ENCODE measurements at regions not wholly inside any gene's neighbourhood (a gene's known extent, or its start where the extent isn't known, plus 50 kb on each side); places are given as distances from the start of the nearest gene placed in this dataset.

DNA sequence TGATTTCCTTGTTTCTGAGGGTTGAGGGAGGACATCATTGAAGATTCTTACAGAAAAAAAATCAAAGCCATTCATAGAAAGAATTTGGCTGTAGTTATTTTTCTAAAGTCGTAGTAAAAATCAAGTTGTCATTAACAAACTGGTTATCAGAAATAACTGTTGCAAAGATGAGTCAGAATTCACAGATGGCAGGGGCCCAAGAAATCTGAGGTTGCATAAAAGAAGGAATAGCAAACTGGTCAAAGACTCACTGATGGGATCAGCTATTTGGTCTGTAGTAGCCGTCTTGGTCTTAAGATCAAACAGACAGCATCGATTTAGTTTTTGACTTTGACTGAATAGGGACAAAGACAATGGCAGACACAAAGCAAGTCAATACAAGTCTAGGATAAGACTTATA, 334.3 kb downstream of the FIGN start:
- DNase-seq (ENCODE audit: low spot score): no peak
- Histone ChIP-seq H3K27me3 (replicated peaks; ENCODE audit: insufficient read depth) (no peaks in the 10 kb centered on the region), H3K9me3 (no peaks in the 10 kb centered on the region), H3K4me1 (ENCODE audit: control insufficient read depth in 1 of 2, low read depth in 2 of 2) (no peaks in the 10 kb centered on the region), H3K4me3 (no peak overlapping the region), H3K27ac (no peak overlapping the region), H3K36me3 (no peaks in the 10 kb centered on the region)
- TF ChIP-seq, protein P1, sequence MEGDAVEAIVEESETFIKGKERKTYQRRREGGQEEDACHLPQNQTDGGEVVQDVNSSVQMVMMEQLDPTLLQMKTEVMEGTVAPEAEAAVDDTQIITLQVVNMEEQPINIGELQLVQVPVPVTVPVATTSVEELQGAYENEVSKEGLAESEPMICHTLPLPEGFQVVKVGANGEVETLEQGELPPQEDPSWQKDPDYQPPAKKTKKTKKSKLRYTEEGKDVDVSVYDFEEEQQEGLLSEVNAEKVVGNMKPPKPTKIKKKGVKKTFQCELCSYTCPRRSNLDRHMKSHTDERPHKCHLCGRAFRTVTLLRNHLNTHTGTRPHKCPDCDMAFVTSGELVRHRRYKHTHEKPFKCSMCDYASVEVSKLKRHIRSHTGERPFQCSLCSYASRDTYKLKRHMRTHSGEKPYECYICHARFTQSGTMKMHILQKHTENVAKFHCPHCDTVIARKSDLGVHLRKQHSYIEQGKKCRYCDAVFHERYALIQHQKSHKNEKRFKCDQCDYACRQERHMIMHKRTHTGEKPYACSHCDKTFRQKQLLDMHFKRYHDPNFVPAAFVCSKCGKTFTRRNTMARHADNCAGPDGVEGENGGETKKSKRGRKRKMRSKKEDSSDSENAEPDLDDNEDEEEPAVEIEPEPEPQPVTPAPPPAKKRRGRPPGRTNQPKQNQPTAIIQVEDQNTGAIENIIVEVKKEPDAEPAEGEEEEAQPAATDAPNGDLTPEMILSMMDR (IDR thresholded peaks at IDR 0.05): no peak
- no peak for ATAC-seq (ENCODE audit: insufficient number of reproducible peaks, low FRiP score, low read depth)

DNA sequence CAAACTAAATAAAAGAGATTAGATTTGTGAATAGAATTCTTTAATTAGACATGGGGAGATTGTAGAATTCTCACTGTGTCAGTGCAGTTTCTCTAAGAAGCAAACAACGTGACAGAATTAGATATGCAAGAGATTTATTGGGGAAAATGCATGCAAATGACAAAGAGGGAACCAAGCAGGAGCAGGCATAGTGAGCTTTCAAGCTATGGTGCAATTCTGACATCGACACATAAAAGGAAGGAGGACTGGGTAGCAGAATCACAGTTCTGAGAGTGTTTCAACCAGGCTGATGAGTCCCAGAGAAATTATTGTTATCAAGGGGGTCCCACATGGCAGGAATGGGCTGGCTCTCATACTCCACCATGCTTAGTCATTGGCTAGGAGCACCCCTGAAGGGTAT, 338.4 kb downstream of the FIGN start:
- TF ChIP-seq, protein P1 (IDR thresholded peaks at IDR 0.05): no peak
- H3K27me3 ChIP-seq (replicated peaks; ENCODE audit: insufficient read depth): no peaks in the 10 kb centered on the region
- no peaks in the 10 kb centered on the region for H3K9me3 ChIP-seq
- ATAC-seq (ENCODE audit: insufficient number of reproducible peaks, low FRiP score, low read depth) (no peak), DNase-seq (ENCODE audit: low spot score) (no peak)
- no peaks in the 10 kb centered on the region for H3K4me1 ChIP-seq (ENCODE audit: control insufficient read depth in 1 of 2, low read depth in 2 of 2)
- no peak overlapping the region for H3K27ac ChIP-seq
- H3K36me3 ChIP-seq: no peaks in the 10 kb centered on the region
- no peak overlapping the region for H3K4me3 ChIP-seq

DNA sequence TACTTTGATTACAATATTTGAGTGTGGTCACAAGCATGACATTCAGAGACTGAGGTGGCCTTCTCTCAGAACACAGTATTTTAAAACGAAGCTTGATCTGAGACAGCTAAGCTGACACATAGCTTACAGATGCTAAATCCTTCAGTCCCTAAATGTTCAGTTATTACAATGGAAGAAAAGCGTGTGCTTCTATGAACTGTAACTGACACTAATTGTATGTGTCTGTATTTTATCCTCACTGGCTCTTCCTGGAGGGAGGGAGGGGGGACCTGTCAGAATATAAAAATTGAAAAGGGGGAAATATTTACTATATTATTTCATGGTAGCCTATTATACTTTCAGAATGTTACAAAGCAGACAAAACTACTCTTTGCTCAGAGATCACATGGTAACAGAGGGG, 340.2 kb downstream of the FIGN start:
- no peak overlapping the region for H3K27ac ChIP-seq
- no peak for ATAC-seq (ENCODE audit: insufficient number of reproducible peaks, low FRiP score, low read depth)

DNA sequence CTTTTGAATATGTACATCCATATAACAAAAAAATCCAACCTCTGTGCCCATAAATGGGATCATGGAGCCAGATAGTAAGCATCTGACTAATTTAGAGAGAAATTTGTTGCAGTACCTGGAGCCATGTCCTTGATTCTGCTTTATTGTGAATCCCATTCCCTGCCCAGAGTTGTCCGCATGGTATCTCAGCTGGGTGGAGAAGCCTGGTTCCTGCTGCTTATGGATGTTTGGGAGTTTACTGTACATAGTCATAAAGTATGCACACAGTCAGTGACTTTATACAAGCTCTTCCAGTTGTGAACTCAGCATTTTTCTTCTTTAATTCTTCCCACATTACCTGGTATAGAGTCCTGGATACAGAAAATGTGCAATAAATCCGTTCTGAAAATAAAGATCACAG, 346.0 kb downstream of the FIGN start:
- no peak for DNase-seq (ENCODE audit: low spot score)
- Histone ChIP-seq H3K27ac (no peak overlapping the region), H3K9me3 (no peaks in the 10 kb centered on the region), H3K4me1 (ENCODE audit: control insufficient read depth in 1 of 2, low read depth in 2 of 2) (no peaks in the 10 kb centered on the region), H3K4me3 (no peak overlapping the region), H3K36me3 (no peaks in the 10 kb centered on the region), H3K27me3 (replicated peaks; ENCODE audit: insufficient read depth) (no peaks in the 10 kb centered on the region)
- TF ChIP-seq, protein P1 (IDR thresholded peaks at IDR 0.05): no peak
- no peak for ATAC-seq (ENCODE audit: insufficient number of reproducible peaks, low FRiP score, low read depth)

More for the DNA sequence above, 340.2 kb downstream of the FIGN start:
- H3K4me3 ChIP-seq: no peak overlapping the region
- no peak for DNase-seq (ENCODE audit: low spot score)
- no peaks in the 10 kb centered on the region for H3K27me3 ChIP-seq (replicated peaks; ENCODE audit: insufficient read depth)
- TF ChIP-seq, protein P1 (IDR thresholded peaks at IDR 0.05): no peak
- no peaks in the 10 kb centered on the region for H3K4me1 ChIP-seq (ENCODE audit: control insufficient read depth in 1 of 2, low read depth in 2 of 2)
- no peaks in the 10 kb centered on the region for H3K36me3 ChIP-seq
- no peaks in the 10 kb centered on the region for H3K9me3 ChIP-seq

DNA sequence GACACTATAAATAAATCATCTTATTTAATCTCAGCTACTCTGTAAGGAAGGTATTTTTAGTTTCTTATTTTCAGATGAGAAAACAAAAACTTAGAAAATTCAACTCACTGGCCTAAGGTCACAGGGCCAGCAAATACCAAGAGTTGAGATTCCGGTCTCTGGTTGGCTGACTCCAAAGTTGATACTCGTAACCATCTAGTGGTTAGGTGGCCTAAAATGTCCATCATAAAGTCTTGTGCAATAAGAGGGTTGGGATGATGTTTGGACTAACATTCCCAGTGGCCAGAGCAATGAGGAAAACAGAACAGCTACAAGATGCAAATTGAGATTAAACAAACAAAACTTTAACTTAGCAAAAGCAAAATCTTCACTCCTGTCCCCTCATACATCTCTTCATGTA, 360.3 kb downstream of the FIGN start:
- Histone ChIP-seq H3K4me1 (ENCODE audit: control insufficient read depth in 1 of 2, low read depth in 2 of 2) (peaks cover 0 to 6% of the 10 kb centered on the region in 2 donors), H3K27me3 (replicated peaks; ENCODE audit: insufficient read depth) (no peaks in the 10 kb centered on the region), H3K36me3 (no peaks in the 10 kb centered on the region), H3K4me3 (no peak overlapping the region), H3K27ac (no peak overlapping the region), H3K9me3 (no peaks in the 10 kb centered on the region)
- TF ChIP-seq, protein P1 (IDR thresholded peaks at IDR 0.05): no peak
- ATAC-seq (ENCODE audit: insufficient number of reproducible peaks, low FRiP score, low read depth) (no peak), DNase-seq (ENCODE audit: low spot score) (no peak)

Measured in thoracic aorta (tissue), 2 donors.